HG02840 (cell line): ENCODE measurements at regions not wholly inside any gene's neighbourhood (a gene's known extent, or its start where the extent isn't known, plus 50 kb on each side); places are given as distances from the start of the nearest gene placed in this dataset.
A peak's percentile ranks its signal among the peaks of the same experiment; 100 is the strongest.
"Not testable (repeated sequence)": the region's sequence is repeated elsewhere in the genome, so short reads cannot be mapped to it uniquely, and the experiment has no call there.

Experiments
- ATAC-seq: cut with Tn5 transposase; IDR thresholded peaks from one replicate; pipeline ENCODE4 v1.9.1; 2021; ENCODE audit warnings: mild to moderate bottlenecking, moderate library complexity, moderate number of reproducible peaks; ENCODE audit not compliant: unreplicated experiment, low FRiP score

- ATAC-seq = not testable (repeated sequence)
Measured at GRCh38 chr10:108033518-108033917, 869.0 kb upstream of the SORCS1 start.

DNA sequence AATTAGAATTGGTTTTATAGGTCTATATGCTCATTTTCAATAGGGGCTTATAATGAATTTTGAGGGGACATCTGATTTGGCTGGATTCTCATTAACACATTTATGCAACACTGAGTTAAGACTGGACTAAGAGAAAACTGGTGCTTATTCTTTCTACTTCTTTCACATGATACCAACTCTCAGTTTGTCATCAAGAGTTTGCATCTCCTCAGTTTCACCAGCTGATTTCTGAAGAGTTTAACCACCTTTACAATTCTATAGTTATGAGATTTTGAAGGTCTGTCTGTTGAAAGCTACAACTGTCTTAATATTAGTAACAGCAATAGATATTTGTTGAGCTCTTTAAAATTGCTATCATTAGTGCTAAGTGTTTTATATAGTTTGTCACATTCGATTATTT lies 867.0 kb upstream of the SORCS1 start:
- ATAC-seq = no peak

GRCh38 chr10:108014902-108015177 lies 850.3 kb upstream of the SORCS1 start:
- ATAC-seq = peak; percentile 87

DNA sequence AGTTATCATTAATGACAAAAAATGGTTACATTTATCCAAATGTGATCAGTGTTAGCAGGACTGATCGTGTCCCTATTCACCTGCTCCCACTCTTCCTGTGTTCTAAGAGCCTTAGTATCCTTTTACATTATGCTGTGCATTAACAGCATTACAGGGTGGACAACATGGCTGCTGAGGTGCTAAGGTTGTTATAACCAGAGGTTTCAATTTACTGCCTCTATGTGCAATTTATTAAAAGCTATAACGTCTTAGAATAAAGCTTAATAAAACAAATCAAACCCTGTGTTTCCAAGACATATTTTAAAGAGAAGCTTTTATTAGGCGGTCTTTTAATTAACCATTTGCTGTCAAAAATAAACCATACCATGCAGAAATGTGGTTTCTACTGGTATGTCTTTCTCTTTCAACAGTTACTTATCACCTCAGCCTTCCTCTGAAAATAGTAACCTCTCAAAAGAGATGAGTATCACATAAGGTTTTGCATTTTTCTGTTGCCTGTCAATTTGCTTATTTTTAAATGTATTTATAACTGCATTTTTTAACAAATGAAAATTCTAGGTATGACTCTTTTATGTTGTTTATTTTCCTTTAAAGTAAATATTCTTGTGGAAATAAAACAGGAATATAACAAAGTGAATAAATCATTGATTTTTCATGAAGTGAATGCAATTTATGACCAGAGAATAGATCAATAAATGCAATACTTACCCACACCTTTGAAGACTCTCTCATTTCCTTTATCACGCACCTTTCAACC lies 849.8 kb upstream of the SORCS1 start:
- peak; percentile 50 for ATAC-seq

- ATAC-seq = no peak
Measured at GRCh38 chr10:108005627-108006026, 841.1 kb upstream of the SORCS1 start.

GRCh38 chr10:108003576-108003975 lies 839.1 kb upstream of the SORCS1 start:
- no peak for ATAC-seq

- ATAC-seq = no peak
Measured at GRCh38 chr10:108003061-108003460, 838.6 kb upstream of the SORCS1 start.

DNA sequence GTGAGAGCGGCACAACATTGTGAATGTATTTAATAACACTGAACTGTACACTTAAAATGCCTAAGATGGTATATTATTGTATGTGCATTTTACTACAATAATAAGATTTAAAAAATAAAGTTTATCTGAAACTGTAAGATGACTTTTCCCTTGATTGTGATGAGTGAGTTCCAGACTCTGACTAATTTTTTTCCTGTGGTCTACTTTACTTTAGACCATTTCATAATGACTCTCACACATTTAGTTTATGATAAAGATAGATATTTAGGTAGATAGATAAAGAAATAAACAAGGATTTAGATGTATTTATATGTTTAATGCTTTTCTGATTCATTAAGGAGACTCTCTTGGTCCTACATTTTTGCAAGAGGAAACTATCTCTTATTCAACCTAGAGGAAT lies 835.9 kb upstream of the SORCS1 start:
- no peak for ATAC-seq

DNA sequence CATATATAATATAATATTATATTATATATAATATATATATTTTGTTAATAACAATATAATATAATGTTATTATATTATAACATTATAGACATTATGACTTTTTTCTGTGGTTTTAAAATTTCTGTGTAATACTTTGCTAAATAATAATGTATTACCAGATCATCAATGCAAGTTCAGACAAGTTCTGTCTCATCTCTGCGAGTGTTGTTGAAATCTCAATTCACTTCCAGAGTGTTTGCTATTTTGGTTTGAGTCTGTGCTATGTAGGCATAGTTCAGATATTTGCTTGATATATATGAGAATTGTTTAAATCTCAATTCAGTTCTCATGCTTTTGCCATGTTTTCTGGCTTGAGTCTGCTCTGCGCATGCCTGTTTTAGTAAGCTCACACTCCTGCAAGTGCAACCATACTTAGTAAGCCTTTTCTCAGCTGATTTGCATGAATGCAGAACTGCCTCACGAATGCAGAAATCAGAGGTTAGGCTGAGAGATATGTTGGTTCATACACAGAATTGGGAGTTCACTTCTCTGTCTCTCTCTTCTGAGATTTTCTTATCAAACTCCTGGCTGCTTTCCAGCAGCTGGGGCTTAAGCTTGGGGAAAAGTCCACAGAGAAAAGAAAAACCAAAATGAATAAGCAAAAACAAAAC lies 830.2 kb upstream of the SORCS1 start:
- no peak for ATAC-seq

DNA sequence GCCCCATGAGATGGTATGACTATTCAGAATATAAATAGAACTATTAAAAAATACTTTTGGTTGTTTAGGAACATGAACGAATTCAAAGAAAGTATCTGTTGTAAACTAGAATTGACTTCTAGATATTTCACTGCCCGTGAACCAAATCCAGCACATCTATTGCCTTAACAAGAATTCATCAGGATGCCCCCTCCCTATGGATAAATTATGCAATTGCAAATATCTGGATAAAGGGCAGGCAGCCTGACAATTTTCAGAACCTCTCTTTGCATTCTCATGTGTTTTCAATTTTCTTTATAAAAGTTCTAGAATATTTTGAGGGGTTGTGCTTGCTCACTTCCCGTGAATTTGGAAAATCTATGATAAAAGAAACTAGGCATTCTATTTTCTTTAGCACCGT lies 822.1 kb upstream of the SORCS1 start:
- no peak for ATAC-seq

GRCh38 chr10:107984581-107984980 lies 820.1 kb upstream of the SORCS1 start:
- ATAC-seq = no peak

GRCh38 chr10:107984149-107984548 lies 819.6 kb upstream of the SORCS1 start:
- ATAC-seq = no peak

GRCh38 chr10:107978455-107978854 lies 813.9 kb upstream of the SORCS1 start:
- no peak for ATAC-seq

GRCh38 chr10:107971973-107972372 lies 807.5 kb upstream of the SORCS1 start:
- no peak for ATAC-seq

GRCh38 chr10:107971411-107971810 lies 806.9 kb upstream of the SORCS1 start:
- ATAC-seq = no peak

DNA sequence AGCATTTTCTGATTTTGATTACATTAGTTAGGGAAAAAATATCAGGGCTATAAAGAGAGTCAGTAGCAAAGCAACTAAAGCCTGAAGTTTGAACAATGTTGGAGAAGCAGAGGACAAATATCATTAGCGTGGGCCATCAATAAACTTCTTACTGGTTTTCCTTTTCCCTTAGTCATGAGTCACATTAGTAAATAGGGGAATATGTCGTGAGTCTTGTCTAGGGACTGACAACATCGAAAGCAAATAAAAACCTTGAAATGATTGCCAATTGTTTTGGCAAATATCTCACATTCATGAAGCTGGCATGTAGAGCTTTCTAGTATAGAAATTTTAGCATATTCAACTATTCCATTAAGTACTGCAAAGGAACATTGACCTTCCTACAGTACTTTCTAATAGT lies 806.0 kb upstream of the SORCS1 start:
- ATAC-seq = no peak

DNA sequence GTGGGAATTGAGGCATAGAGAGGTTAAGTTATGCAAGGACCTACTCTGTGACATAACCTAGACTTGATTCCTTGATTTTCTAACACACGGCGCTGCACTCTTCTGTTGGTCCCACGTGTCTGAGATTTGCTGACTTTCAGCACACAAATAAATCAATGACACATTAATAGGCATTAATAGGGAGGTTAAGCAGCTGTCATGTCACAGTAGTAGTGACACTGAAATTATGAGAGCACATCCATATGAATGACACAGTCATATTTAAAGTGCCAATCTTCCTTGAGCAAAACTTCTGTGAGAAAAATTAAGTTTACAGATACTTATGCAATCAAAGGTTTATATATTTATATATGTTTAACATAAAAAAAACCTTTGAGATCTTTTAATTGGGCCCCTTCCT lies 805.4 kb upstream of the SORCS1 start:
- ATAC-seq = no peak

GRCh38 chr10:107966826-107967225 lies 802.3 kb upstream of the SORCS1 start:
- no peak for ATAC-seq

- no peak for ATAC-seq
Measured at GRCh38 chr10:107952649-107953556, 788.4 kb upstream of the SORCS1 start.

- ATAC-seq = not testable (repeated sequence)
Measured at GRCh38 chr10:107950411-107951062, 786.0 kb upstream of the SORCS1 start.

GRCh38 chr10:107942826-107943225 lies 778.3 kb upstream of the SORCS1 start:
- ATAC-seq = no peak
